Esophagus muscularis mucosa (tissue), 4 donors: ENCODE measurements at regions not wholly inside any gene's neighbourhood (a gene's known extent, or its start where the extent isn't known, plus 50 kb on each side); places are given as distances from the start of the nearest gene placed in this dataset.

Experiments
- DNase-seq: peaks from one replicate; pipeline ENCODE4 v3.0.0-alpha.2; 2017; ENCODE audit errors: extremely low spot score
- H3K27ac ChIP-seq, 4 donors: fragments of 200-600 bp; sonication (generic); replicated peaks in 1 of 4; 1 replicate in 3 of 4; 2 replicates in 1 of 4; pipeline ENCODE4 v1.5.1; 2016 to 2019; ENCODE audit warnings: mild to moderate bottlenecking in 1 of 4
- H3K27me3 ChIP-seq, 4 donors: fragments of 200-600 bp; sonication (generic); one replicate each; pipeline versions ENCODE4 v1.5.1 to v1.6.0; 2016 to 2019
- H3K36me3 ChIP-seq, 4 donors: fragments of 200-600 bp; sonication (generic); one replicate each; pipeline ENCODE4 v1.5.1; 2016 to 2019
- H3K4me1 ChIP-seq, 4 donors: fragments of 200-600 bp; sonication (generic); one replicate each; pipeline ENCODE4 v1.5.1; 2016 to 2019
- H3K4me3 ChIP-seq, 4 donors: fragments of 200-600 bp; sonication (generic); 1 replicate in 2 of 4; 2 replicates in 2 of 4; pipeline ENCODE4 v1.5.1; 2016 to 2019; ENCODE audit warnings: mild to moderate bottlenecking in 4 of 4, moderate library complexity in 1 of 4
- H3K9me3 ChIP-seq, 4 donors: fragments of 200-600 bp; sonication (generic); 1 replicate in 3 of 4; 2 replicates in 1 of 4; pipeline ENCODE4 v1.5.1; 2016 to 2019
- EP300 ChIP-seq: sonication (generic); formaldehyde crosslinking; IDR thresholded peaks from one replicate; pipeline ENCODE4 v1.6.1; 2017; ENCODE audit warnings: antibody characterized with exemption
- POLR2A ChIP-seq: fragments of 450-650 bp; IDR thresholded peaks from one replicate; pipeline ENCODE4 v1.6.1; 2017; ENCODE audit warnings: antibody characterized with exemption, moderate library complexity, mild to moderate bottlenecking, low read depth
- POLR2AphosphoS5 ChIP-seq, 2 donors: sonication (generic); formaldehyde crosslinking; IDR thresholded peaks; one replicate each; pipeline ENCODE4 v1.6.1; 2017; ENCODE audit warnings: antibody characterized with exemption in 2 of 2
- WGBS: methylation state at CpG from one replicate; pipeline ENCODE4 v1.1.5; 2018; 5-methylcytosine and 5-hydroxymethylcytosine counted together
- intact Hi-C: fragments of 100-400 bp; cut with DNase I; formaldehyde crosslinking; loops from one replicate; pipeline ENCODE4 v1.15.1; 2023
- TF ChIP-seq, protein P1 (sequence below), 3 experiments: fragments of 200-600 bp in 2 of 3; fragments of 450-650 bp in 1 of 3; sonication (generic) in 2 of 3; IDR thresholded peaks; one replicate each; pipeline ENCODE4 v1.5.1; 2017 to 2019; ENCODE audit warnings: antibody characterized with exemption in 3 of 3, mild to moderate bottlenecking in 2 of 3, moderate library complexity in 1 of 3

DNA sequence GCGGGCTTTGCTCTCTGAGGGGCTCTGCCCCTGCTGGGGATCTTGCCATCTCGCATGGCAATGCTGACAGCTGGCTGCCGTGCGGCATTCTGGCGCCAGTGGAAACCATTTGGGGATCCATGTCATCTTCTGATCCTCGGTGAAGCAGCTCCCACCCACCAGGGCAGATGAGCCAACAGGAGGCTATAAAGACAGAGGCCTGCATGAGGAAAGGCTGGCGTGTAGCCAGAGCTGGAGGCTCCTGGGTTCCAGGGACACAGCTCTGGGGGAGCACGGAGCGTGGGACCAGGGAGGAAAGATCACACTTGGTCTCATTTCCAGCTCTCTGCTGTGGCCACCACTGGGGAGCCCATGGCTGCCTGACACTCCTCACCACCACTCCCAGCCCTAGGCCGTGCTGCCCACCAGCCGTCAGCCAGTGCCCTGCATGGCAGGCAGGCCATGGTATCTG, 145.8 kb downstream of the ZFP36L2 start:
- no peak overlapping the region for H3K4me3 ChIP-seq
- no peak for DNase-seq
- no peaks in the 10 kb centered on the region for H3K27me3 ChIP-seq
- TF ChIP-seq POLR2AphosphoS5 (IDR thresholded peaks at IDR 0.05) (no peak), POLR2A (no peak), EP300 (no peak)
- TF ChIP-seq, protein P1, sequence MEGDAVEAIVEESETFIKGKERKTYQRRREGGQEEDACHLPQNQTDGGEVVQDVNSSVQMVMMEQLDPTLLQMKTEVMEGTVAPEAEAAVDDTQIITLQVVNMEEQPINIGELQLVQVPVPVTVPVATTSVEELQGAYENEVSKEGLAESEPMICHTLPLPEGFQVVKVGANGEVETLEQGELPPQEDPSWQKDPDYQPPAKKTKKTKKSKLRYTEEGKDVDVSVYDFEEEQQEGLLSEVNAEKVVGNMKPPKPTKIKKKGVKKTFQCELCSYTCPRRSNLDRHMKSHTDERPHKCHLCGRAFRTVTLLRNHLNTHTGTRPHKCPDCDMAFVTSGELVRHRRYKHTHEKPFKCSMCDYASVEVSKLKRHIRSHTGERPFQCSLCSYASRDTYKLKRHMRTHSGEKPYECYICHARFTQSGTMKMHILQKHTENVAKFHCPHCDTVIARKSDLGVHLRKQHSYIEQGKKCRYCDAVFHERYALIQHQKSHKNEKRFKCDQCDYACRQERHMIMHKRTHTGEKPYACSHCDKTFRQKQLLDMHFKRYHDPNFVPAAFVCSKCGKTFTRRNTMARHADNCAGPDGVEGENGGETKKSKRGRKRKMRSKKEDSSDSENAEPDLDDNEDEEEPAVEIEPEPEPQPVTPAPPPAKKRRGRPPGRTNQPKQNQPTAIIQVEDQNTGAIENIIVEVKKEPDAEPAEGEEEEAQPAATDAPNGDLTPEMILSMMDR (IDR thresholded peaks at IDR 0.05) = no peak
- H3K27ac ChIP-seq = peak overlapping the region in 3 of 4 donors; percentile 32 to 95 (median 88)
- H3K9me3 ChIP-seq = no peaks in the 10 kb centered on the region
- H3K4me1 ChIP-seq = peaks cover 49 to 66% (median 61%) of the 10 kb centered on the region in 4 donors
- 93% methylated on average over 11 of the region's 11 CpGs for WGBS
- intact Hi-C loops = no loop called here
- no peaks in the 10 kb centered on the region for H3K36me3 ChIP-seq

DNA sequence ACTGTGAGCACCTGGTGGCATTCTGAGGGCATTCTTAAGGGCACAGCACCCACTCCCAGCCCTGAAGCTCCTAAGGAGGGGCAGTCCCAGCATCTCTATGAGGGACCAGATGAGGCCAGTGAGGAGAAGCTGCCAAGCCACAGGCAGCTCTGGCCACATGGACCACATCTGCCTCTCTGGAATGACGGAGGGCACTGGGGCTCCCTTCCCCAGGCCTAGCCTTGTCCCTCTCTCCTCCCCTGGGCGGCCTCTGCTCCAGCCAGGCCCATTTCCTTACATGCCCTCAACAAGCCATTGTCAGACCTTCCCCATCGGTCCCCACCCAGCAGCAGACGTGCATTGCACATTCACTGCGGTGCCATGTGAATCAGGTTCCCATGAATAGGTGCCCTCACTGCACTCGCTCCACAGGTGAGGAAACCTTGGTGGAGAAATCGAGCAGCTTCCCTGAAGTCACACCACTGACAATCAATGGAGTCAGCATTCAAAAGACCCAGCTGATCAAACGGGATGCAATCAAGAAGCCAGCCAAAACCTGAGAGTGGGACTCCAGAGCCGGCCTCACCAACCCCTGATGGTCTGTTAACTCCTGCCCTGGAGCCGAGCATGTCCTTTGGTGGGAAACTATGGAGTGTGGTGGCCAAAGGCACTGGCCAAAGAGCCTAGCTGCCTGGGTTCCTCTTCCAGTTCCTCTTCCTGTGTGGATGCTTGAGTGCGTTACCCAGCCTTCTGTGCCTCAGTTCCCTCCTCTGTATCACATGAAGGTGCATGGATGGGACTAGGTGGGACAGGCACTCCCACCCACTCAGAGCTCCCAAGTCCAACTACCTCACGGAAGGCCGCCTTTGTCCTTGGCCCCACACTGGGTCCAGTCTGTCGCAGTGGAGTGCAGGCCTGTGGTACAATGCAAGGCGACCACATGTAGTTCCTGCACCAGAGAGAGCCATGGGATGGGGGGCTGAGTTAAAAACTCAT, 147.3 kb downstream of the ZFP36L2 start:
- WGBS = 87% methylated on average over 13 of the region's 15 CpGs
- intact Hi-C loops = no loop called here

DNA sequence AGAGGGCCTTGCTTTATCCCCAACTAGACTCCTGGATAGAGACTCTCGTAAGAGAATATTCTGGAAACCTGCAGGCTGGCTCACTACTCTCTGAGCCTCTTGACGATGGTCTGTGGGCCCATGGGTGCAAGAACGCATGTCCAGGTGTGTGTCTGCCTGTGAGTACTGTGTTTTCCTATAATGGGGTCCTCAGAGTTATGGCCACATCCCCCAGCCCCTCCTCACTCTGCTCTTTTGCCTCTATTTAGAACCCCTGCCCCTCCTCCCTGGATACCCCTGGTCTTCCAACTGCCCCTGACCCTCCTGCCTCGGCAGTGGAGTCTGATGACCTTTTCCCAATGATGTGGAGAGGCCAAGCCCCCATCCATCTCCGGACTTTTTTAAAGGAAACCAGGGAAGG, 148.1 kb downstream of the ZFP36L2 start:
- H3K27ac ChIP-seq = no peak overlapping the region

More for the DNA sequence above, 147.3 kb downstream of the ZFP36L2 start:
- H3K9me3 ChIP-seq = no peaks in the 10 kb centered on the region
- H3K27me3 ChIP-seq = no peaks in the 10 kb centered on the region
- peaks cover 48 to 66% (median 61%) of the 10 kb centered on the region in 4 donors for H3K4me1 ChIP-seq
- H3K4me3 ChIP-seq = no peak overlapping the region
- TF ChIP-seq, protein P1 (IDR thresholded peaks at IDR 0.05) = no peak
- TF ChIP-seq POLR2AphosphoS5 (IDR thresholded peaks at IDR 0.05) (no peak), EP300 (no peak), POLR2A (no peak)
- no peak overlapping the region for H3K27ac ChIP-seq
- H3K36me3 ChIP-seq = no peaks in the 10 kb centered on the region
- no peak for DNase-seq

DNA sequence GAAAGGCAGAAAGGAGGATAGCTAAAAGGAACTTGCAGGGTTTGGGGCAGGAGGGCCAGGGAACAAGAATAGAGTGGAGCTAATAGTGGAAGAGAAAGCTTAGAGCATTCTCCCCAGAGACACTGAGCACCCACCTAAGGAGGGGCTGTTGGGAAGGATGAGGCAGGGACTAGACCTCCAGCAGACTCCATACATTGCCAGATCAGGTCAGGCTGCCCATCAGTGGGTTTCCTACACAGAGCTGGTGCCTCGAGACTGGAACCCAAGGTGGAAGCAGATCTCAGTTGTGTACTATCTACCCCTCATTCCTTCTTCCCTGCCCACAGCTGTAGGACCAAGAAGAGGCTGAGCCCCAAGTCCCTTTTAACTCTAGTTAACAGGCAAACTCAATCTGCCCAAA, 148.5 kb downstream of the ZFP36L2 start:
- Histone ChIP-seq H3K4me3 (no peak overlapping the region), H3K36me3 (no peaks in the 10 kb centered on the region), H3K27me3 (no peaks in the 10 kb centered on the region), H3K9me3 (no peaks in the 10 kb centered on the region), H3K27ac (no peak overlapping the region), H3K4me1 (peaks cover 46 to 65% (median 59%) of the 10 kb centered on the region in 4 donors)
- intact Hi-C loops = no loop called here
- no peak for DNase-seq
- 100% methylated on average over 1 of the region's 1 CpG for WGBS
- TF ChIP-seq, protein P1 (IDR thresholded peaks at IDR 0.05) = no peak
- no peak for TF ChIP-seq POLR2AphosphoS5 (IDR thresholded peaks at IDR 0.05)

More for the DNA sequence above, 148.1 kb downstream of the ZFP36L2 start:
- WGBS = 100% methylated on average over 5 of the region's 5 CpGs
- Histone ChIP-seq H3K4me1 (peaks cover 48 to 66% (median 60%) of the 10 kb centered on the region in 4 donors), H3K9me3 (no peaks in the 10 kb centered on the region), H3K27me3 (no peaks in the 10 kb centered on the region), H3K4me3 (no peak overlapping the region), H3K36me3 (no peaks in the 10 kb centered on the region)
- intact Hi-C loops = no loop called here
- TF ChIP-seq POLR2AphosphoS5 (IDR thresholded peaks at IDR 0.05) (no peak), POLR2A (no peak), EP300 (no peak)
- TF ChIP-seq, protein P1 (IDR thresholded peaks at IDR 0.05) = no peak
- DNase-seq = no peak
